Fibroblast of mammary gland (primary cell): ENCODE measurements at regions not wholly inside any gene's neighbourhood (a gene's known extent, or its start where the extent isn't known, plus 50 kb on each side); places are given as distances from the start of the nearest gene placed in this dataset.

Experiments
- DNase-seq: peaks from one replicate; pipeline ENCODE4 v3.0.0-alpha.2; 2010; ENCODE audit warnings: low read depth
- H3K4me3 ChIP-seq: 2 replicates; pipeline ENCODE4 v1.5.1; 2011; ENCODE audit warnings: low read depth, mild to moderate bottlenecking, low read length, moderate library complexity; ENCODE audit not compliant: control insufficient read depth
- TF ChIP-seq, protein P1 (sequence below): conservative IDR thresholded peaks from 2 replicates; pipeline ENCODE4 v1.5.1; 2011; ENCODE audit warnings: low read depth, low read length, inconsistent platforms; ENCODE audit not compliant: control insufficient read depth, insufficient read depth

DNA sequence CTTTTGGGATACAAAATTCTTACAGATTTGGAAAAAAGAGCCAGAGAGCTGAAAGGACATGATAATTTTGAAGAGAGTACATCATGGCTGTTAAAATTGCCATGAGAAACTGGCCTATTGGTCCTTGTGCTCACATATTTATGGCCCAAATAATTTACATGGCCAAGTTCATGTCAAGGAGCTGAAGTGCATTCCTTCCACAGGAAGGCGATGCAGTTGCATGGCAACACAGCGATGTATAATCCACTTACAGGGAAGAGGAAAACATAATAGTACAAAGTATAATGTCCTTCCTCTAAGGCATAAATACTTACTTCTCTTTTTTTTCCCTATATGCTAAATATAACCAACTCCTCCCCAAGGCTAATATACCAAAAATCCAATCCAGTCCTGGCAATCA, 914.5 kb upstream of the AGA start:
- TF ChIP-seq, protein P1, sequence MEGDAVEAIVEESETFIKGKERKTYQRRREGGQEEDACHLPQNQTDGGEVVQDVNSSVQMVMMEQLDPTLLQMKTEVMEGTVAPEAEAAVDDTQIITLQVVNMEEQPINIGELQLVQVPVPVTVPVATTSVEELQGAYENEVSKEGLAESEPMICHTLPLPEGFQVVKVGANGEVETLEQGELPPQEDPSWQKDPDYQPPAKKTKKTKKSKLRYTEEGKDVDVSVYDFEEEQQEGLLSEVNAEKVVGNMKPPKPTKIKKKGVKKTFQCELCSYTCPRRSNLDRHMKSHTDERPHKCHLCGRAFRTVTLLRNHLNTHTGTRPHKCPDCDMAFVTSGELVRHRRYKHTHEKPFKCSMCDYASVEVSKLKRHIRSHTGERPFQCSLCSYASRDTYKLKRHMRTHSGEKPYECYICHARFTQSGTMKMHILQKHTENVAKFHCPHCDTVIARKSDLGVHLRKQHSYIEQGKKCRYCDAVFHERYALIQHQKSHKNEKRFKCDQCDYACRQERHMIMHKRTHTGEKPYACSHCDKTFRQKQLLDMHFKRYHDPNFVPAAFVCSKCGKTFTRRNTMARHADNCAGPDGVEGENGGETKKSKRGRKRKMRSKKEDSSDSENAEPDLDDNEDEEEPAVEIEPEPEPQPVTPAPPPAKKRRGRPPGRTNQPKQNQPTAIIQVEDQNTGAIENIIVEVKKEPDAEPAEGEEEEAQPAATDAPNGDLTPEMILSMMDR = no peak
- DNase-seq = no peak
- no peak overlapping the region for H3K4me3 ChIP-seq

DNA sequence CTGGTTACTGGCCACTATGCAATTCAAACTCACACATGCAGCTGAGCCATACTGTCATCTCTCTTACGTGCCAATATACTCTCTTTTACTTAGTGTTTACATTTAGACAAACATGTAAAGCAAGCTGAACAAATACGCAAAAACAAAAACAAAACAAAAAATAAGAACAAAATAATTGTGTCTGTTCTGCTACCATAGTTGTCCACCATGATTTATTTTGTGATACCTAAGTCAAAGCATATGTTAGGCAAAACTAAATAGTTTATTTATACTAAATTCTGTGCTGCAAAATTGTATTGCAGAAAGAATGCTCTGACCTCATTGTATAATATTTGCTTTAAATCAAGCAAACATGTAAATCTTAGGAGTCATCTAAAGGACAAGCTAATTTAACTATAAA, 943.2 kb upstream of the AGA start:
- H3K4me3 ChIP-seq = no peak overlapping the region
- DNase-seq = no peak
- TF ChIP-seq, protein P1 = no peak

DNA sequence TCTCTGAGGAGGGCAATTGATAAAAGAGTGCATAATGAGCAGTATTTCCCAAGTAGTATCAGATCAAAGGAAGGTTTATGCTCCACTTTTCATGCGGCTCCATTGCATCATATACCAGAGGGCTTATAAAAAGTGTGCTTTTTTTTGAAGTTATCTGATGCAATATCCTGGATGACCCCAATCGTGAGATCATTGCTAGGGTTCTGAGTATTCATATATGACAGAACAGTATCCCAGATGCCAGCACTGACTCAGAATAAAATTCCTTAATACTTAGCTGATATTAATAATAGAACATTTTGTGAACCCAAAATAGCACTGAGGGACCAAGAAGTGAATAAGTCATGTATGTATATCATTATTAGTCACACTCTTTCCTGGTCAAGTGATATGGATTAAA, 945.5 kb upstream of the AGA start:
- no peak overlapping the region for H3K4me3 ChIP-seq
- TF ChIP-seq, protein P1 = no peak
- DNase-seq = peak; percentile 2

DNA sequence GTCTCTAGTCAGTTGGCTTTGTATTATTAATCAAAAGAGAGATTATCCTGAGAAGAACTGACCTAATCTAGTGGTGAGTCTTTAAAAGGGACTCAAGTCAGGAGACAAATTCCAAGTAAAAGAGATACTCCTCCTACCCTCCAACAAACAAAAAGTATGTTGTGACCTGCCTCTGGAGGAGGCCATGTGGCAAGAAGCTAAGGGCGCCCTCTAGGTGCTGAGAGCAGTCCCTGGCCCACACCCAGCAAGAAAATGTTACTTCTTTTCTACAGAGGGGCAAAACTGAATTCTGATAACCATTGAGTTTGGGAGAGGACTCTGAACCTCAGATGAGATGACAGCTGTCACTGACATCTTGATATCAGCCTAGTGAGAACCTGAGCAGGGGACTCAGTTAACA, 953.6 kb upstream of the AGA start:
- no peak overlapping the region for H3K4me3 ChIP-seq
- DNase-seq = no peak
- TF ChIP-seq, protein P1 = no peak

DNA sequence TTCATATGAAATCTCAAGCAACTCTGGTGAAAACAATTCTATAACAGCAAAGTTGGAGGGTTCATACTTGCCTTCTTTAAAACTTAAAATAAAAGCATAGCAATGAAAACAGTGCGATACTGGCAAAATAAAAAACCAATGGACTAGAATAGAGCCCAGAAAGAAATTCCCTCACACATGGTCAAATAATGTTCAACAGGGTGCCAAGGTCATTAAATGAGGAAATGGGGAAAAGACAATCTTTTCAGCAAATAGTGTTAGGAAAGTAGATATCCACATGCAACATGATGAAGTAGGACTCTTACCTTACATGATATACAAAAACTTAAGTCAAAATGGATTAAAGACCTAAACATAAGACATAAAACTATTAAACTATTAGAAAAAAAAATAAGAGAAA, 970.2 kb upstream of the AGA start:
- TF ChIP-seq, protein P1 = no peak
- DNase-seq = no peak
- no peak overlapping the region for H3K4me3 ChIP-seq

DNA sequence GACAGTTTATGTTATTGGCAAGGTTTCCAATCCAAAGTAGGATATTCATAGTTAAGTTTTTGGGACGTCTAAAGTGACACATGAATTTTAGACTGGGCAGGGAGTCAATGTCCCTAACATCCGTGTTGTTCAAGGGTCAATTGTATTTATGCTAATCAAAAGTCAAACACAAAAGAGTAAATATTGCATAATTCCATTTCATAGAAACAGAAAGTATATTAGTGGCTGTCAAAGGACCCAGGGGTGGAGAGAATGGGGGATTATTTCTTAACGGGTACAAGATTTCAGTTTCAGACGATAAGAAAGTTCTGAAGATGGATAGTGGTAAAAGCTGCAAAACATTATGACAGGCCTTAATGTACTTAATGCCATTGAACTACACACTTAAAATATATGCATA, 971.8 kb upstream of the AGA start:
- TF ChIP-seq, protein P1 = no peak
- DNase-seq = no peak

DNA sequence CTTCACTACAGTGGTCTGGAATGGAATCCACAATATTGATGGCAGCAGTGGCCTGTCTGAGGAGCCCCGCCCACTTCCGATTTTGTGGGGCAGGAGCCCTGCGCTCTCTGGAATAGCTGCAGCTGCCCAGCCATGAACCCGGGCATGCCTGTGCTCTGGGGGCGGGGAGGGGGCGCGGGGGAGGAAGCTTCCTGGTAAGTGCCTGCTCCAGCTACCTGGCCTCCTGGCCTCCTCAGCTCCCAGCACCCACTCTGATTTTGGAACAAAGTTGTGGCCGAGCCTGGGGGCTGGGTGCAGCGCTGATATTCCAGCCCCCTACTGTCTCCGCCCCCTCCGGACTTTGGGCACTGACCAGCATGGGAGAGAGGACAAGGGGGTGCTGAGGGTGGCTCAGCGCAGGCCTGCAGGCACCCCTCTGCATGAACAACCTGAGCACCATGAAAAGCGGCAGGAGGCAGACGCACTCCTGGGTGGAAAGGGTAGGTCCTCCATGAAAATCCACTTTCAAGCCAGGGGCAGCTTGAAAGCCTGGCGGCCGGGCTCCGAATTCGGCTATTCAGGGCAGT, 972.7 kb upstream of the AGA start:
- no peak for DNase-seq
- no peak overlapping the region for H3K4me3 ChIP-seq
- TF ChIP-seq, protein P1 = no peak

More for the DNA sequence above, 971.8 kb upstream of the AGA start:
- H3K4me3 ChIP-seq = no peak overlapping the region
